SK-N-SH (cell line): ENCODE measurements at regions not wholly inside any gene's neighbourhood (a gene's known extent, or its start where the extent isn't known, plus 50 kb on each side); places are given as distances from the start of the nearest gene placed in this dataset.

Source experiments
- CTCF ChIA-PET: fragments of 300-600, 350-600 bp; formaldehyde crosslinking; extraction: SDS; loops from one replicate; lab custom pipeline; 2021; lab: Yijun Ruan, JAX
- POLR2A ChIA-PET: fragments of 350-600 bp; sonication (Branson Sonifier 250); formaldehyde crosslinking; extraction: SDS; loops from one replicate; lab custom pipeline; 2020; ENCODE audit warnings: antibody characterized with exemption, inconsistent platforms; lab: Yijun Ruan, JAX
- DNase-seq: peaks from one replicate; pipeline ENCODE4 v3.0.0; 2012
- H2AFZ ChIP-seq: fragments of 200-600 bp; sonication (generic); 2 replicates; pipeline ENCODE4 v1.8.1; 2016; ENCODE audit warnings: antibody characterized with exemption, mild to moderate bottlenecking, low read depth
- H3F3A ChIP-seq: fragments of 200-600 bp; sonication (generic); replicated peaks from 2 replicates; pipeline ENCODE3; 2016; ENCODE audit warnings: antibody characterized with exemption, mild to moderate bottlenecking; ENCODE audit not compliant: insufficient read depth
- H3K27ac ChIP-seq, 2 experiments: fragments of 200-500 bp in 1 of 2; fragments of 200-600 bp in 1 of 2; sonication (Bioruptor generic) in 1 of 2; sonication (generic), shearing (Covaris generic) in 1 of 2; 2 replicates each; pipeline versions ENCODE4 v1.5.1 to v1.6.1; 2014 to 2016; ENCODE audit warnings: low read depth in 2 of 2, inconsistent platforms in 1 of 2, low read length in 1 of 2, mild to moderate bottlenecking in 1 of 2, mixed read lengths in 1 of 2
- H3K27me3 ChIP-seq: fragments of 200-600 bp; sonication (generic), shearing (Covaris generic); 2 replicates; pipeline ENCODE4 v1.6.1; 2016; ENCODE audit warnings: mixed run types; ENCODE audit not compliant: insufficient read depth
- H3K36me3 ChIP-seq, 2 experiments: fragments of 200-500 bp in 1 of 2; fragments of 200-600 bp in 1 of 2; sonication (Bioruptor generic) in 1 of 2; sonication (generic) in 1 of 2; replicated peaks in 1 of 2; 2 replicates each; pipeline versions ENCODE3 to v1.5.1; 2014 to 2016; ENCODE audit warnings: low read length in 1 of 2, mild to moderate bottlenecking in 1 of 2; ENCODE audit not compliant: insufficient read depth in 2 of 2, control insufficient read depth in 1 of 2
- H3K4me1 ChIP-seq, 2 experiments: fragments of 200-500 bp in 1 of 2; fragments of 200-600 bp in 1 of 2; sonication (Bioruptor generic) in 1 of 2; sonication (generic), shearing (Covaris generic) in 1 of 2; 2 replicates each; pipeline versions ENCODE4 v1.5.1 to v1.6.1; 2014 to 2016; ENCODE audit warnings: low read depth in 1 of 2, low read length in 1 of 2, mixed run types in 1 of 2; ENCODE audit not compliant: insufficient read depth in 2 of 2, control insufficient read depth in 1 of 2
- H3K4me2 ChIP-seq: fragments of 200-600 bp; sonication (generic), shearing (Covaris generic); 2 replicates; pipeline ENCODE4 v1.6.1; 2017; ENCODE audit warnings: mixed run types
- H3K4me3 ChIP-seq, 2 experiments: fragments of 200-500 bp in 1 of 2; fragments of 200-600 bp in 1 of 2; sonication (Bioruptor generic) in 1 of 2; sonication (generic), shearing (Covaris generic) in 1 of 2; 2 replicates each; pipeline versions ENCODE4 v1.5.1 to v1.8.1; 2014 to 2016; ENCODE audit warnings: low read depth in 2 of 2, inconsistent platforms in 1 of 2, low read length in 1 of 2, mild to moderate bottlenecking in 1 of 2, mixed read lengths in 1 of 2, moderate library complexity in 1 of 2
- H3K79me2 ChIP-seq: fragments of 200-600 bp; sonication (generic); 2 replicates; pipeline ENCODE4 v1.8.1; 2017; ENCODE audit warnings: mild to moderate bottlenecking; ENCODE audit not compliant: insufficient read depth
- H3K9ac ChIP-seq: fragments of 200-600 bp; sonication (generic); 2 replicates; pipeline ENCODE4 v1.6.1; 2017; ENCODE audit warnings: mixed run types
- H3K9me2 ChIP-seq: fragments of 200-600 bp; sonication (generic); 2 replicates; pipeline ENCODE4 v1.6.1; 2017; ENCODE audit warnings: mixed run types
- H3K9me3 ChIP-seq: fragments of 200-600 bp; sonication (generic); 2 replicates; pipeline ENCODE4 v1.6.1; 2017; ENCODE audit warnings: mixed run types, mild to moderate bottlenecking, moderate library complexity
- H4K20me1 ChIP-seq: fragments of 200-600 bp; sonication (generic); 2 replicates; pipeline ENCODE4 v1.6.1; 2017; ENCODE audit warnings: mild to moderate bottlenecking, mixed run types; ENCODE audit not compliant: insufficient read depth
- ELF1 ChIP-seq: IDR thresholded peaks from 2 replicates; pipeline ENCODE4 v1.4.0; 2012
- GABPA ChIP-seq: IDR thresholded peaks from 2 replicates; pipeline ENCODE4 v1.4.0; 2012; ENCODE audit warnings: low read depth, mild to moderate bottlenecking
- GATA2 ChIP-seq: sonication (generic); formaldehyde crosslinking; IDR thresholded peaks from 2 replicates; pipeline ENCODE4 v1.5.0; 2020; ENCODE audit warnings: mild to moderate bottlenecking, missing genetic modification reagents
- RAD21 ChIP-seq: IDR thresholded peaks from 2 replicates; pipeline ENCODE4 v1.6.1; 2012; ENCODE audit warnings: mild to moderate bottlenecking, low read length
- RCOR1 ChIP-seq: fragments of 150-350 bp; IDR thresholded peaks from 2 replicates; pipeline ENCODE4 v1.6.1; 2017; ENCODE audit warnings: antibody characterized with exemption, low read length
- REST ChIP-seq: IDR thresholded peaks from 2 replicates; pipeline ENCODE4 v1.6.1; 2012; ENCODE audit warnings: mild to moderate bottlenecking, low read depth, low read length, moderate library complexity
- SMC3 ChIP-seq: IDR thresholded peaks from 2 replicates; pipeline ENCODE4 v1.6.1; 2012; ENCODE audit warnings: low read depth, low read length, improper control_type of control experiment
- TEAD4 ChIP-seq: IDR thresholded peaks from 2 replicates; pipeline ENCODE4 v1.4.0; 2012; ENCODE audit warnings: mild to moderate bottlenecking, borderline replicate concordance; ENCODE audit not compliant: insufficient read depth
- USF2 ChIP-seq: fragments of 150-350 bp; IDR thresholded peaks from 2 replicates; pipeline ENCODE4 v1.6.1; 2017; ENCODE audit warnings: antibody characterized with exemption, low read length, low read depth, borderline replicate concordance
- YY1 ChIP-seq: IDR thresholded peaks from 2 replicates; pipeline ENCODE4 v1.4.0; 2012; ENCODE audit warnings: low read depth, mild to moderate bottlenecking
- whole genome bisulfite sequencing: methylation state at CpG from one replicate; pipeline ENCODE4 v1.1.6; 2017; ENCODE audit warnings: low lambda C conversion rate; 5-methylcytosine and 5-hydroxymethylcytosine counted together
- TF ChIP-seq, protein P1 (sequence below): IDR thresholded peaks from 2 replicates; pipeline ENCODE4 v1.4.0; 2012; ENCODE audit warnings: low read depth, borderline replicate concordance
- TF ChIP-seq, protein P2 (sequence below): fragments of 200-600 bp; sonication (generic); IDR thresholded peaks from 2 replicates; pipeline ENCODE4 v1.6.1; 2017; ENCODE audit warnings: antibody characterized with exemption, mild to moderate bottlenecking, moderate library complexity

GRCh38 chrX:121128925-121129877 lies 81.8 kb downstream of the GLUD2 start:
- Histone ChIP-seq H3K36me3 (no peaks in the 10 kb centered on the region), H3K9me2 (no peaks in the 10 kb centered on the region)
- TF ChIP-seq USF2 (no peak), ELF1 (no peak), GATA2 (CRISPR knock-in tag) (no peak), YY1 (no peak), GABPA (no peak), SMC3 (no peak), TEAD4 (no peak), RCOR1 (no peak), REST (no peak)
- TF ChIP-seq, all 33 proteins: peak for 0
- 5% methylated on average over 5 of the region's 5 CpGs for WGBS
- H3K27me3 ChIP-seq: no peaks in the 10 kb centered on the region
- no peaks in the 10 kb centered on the region for H3K79me2 ChIP-seq
- H3K9ac ChIP-seq: no peak overlapping the region
- no peaks in the 10 kb centered on the region for H3F3A ChIP-seq
- POLR2A ChIA-PET: no interaction called here
- no peaks in the 10 kb centered on the region for H3K9me3 ChIP-seq
- H3K4me2 ChIP-seq: no peak overlapping the region
- no peak for DNase-seq
- H3K27ac ChIP-seq: no peak overlapping the region
- no peak overlapping the region for H2AFZ ChIP-seq
- no peaks in the 10 kb centered on the region for H3K4me1 ChIP-seq
- H3K4me3 ChIP-seq: no peak overlapping the region
- CTCF ChIA-PET: no interaction called here
- H4K20me1 ChIP-seq: no peaks in the 10 kb centered on the region

- no peak overlapping the region for H2AFZ ChIP-seq
- TF ChIP-seq RAD21: no peak
- TF ChIP-seq, protein P1, sequence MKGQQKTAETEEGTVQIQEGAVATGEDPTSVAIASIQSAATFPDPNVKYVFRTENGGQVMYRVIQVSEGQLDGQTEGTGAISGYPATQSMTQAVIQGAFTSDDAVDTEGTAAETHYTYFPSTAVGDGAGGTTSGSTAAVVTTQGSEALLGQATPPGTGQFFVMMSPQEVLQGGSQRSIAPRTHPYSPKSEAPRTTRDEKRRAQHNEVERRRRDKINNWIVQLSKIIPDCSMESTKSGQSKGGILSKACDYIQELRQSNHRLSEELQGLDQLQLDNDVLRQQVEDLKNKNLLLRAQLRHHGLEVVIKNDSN: no peak
- TF ChIP-seq, protein P2, sequence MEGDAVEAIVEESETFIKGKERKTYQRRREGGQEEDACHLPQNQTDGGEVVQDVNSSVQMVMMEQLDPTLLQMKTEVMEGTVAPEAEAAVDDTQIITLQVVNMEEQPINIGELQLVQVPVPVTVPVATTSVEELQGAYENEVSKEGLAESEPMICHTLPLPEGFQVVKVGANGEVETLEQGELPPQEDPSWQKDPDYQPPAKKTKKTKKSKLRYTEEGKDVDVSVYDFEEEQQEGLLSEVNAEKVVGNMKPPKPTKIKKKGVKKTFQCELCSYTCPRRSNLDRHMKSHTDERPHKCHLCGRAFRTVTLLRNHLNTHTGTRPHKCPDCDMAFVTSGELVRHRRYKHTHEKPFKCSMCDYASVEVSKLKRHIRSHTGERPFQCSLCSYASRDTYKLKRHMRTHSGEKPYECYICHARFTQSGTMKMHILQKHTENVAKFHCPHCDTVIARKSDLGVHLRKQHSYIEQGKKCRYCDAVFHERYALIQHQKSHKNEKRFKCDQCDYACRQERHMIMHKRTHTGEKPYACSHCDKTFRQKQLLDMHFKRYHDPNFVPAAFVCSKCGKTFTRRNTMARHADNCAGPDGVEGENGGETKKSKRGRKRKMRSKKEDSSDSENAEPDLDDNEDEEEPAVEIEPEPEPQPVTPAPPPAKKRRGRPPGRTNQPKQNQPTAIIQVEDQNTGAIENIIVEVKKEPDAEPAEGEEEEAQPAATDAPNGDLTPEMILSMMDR: no peak
- no peaks in the 10 kb centered on the region; the same call in 1 of the 2 replicates for H3K27me3 ChIP-seq
- no peaks in the 10 kb centered on the region for H3K4me1 ChIP-seq
- no peaks in the 10 kb centered on the region for H3K79me2 ChIP-seq
- ChIA-PET POLR2A (no interaction called here), CTCF (no interaction called here)
- H4K20me1 ChIP-seq: no peaks in the 10 kb centered on the region
- no peak overlapping the region for H3K9ac ChIP-seq
- 0 out of 4 replicates have a peak overlapping the region, but pooled peaks of 1 of the 2 experiments have one; percentile 26 for H3K4me3 ChIP-seq
- no peaks in the 10 kb centered on the region for H3K36me3 ChIP-seq
- whole genome bisulfite sequencing: 4% methylated on average over 6 of the region's 6 CpGs
- no peak for DNase-seq
- H3K9me3 ChIP-seq: no peaks in the 10 kb centered on the region
- peak overlapping the region; percentile 50; the same call in 1 of the 2 replicates for H3K4me2 ChIP-seq
- H3F3A ChIP-seq: no peaks in the 10 kb centered on the region
- H3K27ac ChIP-seq: no peak overlapping the region
- H3K9me2 ChIP-seq: no peaks in the 10 kb centered on the region
These were observed 85.3 kb downstream of the GLUD2 start for GRCh38 chrX:121132675-121133074.
